ENCODE measurements at regions not wholly inside any gene's neighbourhood (a gene's known extent, or its start where the extent isn't known, plus 50 kb on each side); places are given as distances from the start of the nearest gene placed in this dataset.

DNA sequence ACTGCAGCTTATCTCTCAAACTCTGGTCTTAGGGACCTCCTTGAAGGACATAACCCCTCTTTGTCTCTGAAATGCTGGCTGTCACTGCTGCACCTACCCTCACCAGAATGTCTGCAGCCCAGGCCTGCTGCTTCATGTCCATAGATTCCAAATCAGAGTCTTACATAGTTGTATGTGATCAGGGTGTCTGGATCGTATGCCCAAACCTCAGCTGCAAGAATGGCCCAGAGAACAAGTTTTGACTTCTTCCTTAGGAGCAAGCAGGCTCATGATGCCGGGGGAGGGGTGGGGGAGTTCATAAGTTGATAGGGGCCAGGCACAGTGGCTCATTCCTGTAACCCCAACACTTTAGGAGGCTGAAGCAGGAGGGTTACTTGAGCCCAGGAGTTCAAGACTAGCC lies 55.8 kb upstream of the RMDN2 start:
- DNase-seq = no peak

DNA sequence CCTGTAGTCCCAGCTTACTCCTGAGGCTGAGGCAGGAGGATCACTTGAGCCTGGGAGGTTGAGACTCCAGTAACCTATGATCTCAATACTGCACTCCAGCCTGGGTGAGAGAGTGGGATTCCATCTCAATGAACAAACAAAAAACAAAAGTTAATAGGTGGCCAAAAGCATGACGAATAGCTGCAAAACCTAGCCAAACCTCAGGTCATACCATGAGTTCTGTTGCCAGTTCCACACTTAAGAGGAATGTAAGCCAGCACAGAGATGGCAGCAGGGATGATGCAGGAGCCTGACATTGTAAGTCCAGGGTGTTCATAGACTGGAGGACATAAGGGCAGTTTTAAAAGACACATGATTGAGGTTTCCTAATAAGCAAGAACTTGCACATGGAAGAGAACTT lies 55.3 kb upstream of the RMDN2 start:
- DNase-seq = no peak

DNA sequence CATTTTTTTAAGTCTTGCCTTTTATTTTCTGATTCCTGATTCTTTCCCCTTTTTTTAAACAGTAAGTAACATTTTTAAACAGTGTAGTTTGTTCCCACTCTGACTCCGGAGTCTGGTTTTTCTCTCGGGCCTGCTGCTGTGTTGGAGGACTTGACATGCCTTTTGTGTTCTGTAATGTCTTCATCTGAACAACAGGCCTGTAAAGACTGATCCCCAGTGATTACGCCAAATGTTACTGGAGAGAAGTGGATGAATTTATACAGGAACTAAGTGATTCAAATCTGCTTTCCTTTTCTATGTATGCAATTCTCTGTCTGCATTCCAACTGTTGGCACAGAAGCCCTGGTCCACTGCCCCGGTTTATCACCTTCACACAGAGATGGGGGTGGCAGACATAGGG lies 54.3 kb upstream of the RMDN2 start:
- no peak for DNase-seq

DNA sequence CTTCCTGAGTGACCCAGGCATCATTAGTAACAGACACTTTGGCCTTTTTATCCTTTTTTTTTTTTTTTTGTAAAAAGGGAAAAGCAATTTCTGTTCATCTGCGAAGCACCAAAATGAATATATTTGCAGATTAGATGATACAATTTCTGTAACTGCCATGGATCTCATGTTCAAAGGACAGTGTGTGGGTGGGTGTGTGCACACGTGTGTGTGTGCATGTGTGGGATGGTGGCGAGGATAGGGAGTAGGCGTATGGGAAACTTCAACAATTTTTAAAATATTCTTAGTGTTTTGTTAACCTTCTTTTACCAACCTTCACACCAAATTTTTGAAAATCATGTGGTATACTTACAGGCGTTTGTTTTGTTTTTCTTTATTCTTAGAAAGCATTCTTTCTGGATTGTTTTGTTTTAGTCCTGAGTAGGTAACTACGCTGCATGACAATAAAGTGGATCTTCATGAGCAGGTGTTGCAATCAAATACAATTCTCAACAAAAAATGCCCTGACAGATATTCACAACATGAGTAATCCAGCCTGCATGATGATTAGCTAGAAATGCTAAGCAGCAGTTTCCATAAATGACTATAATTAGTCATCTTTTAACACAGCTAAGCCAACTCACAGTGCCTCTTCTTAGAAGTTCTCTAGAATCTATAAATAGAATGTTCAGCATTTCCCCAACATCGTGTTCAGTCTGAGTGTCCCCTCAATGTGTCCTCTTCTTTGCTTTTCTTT lies 53.5 kb upstream of the RMDN2 start:
- DNase-seq = no peak

DNA sequence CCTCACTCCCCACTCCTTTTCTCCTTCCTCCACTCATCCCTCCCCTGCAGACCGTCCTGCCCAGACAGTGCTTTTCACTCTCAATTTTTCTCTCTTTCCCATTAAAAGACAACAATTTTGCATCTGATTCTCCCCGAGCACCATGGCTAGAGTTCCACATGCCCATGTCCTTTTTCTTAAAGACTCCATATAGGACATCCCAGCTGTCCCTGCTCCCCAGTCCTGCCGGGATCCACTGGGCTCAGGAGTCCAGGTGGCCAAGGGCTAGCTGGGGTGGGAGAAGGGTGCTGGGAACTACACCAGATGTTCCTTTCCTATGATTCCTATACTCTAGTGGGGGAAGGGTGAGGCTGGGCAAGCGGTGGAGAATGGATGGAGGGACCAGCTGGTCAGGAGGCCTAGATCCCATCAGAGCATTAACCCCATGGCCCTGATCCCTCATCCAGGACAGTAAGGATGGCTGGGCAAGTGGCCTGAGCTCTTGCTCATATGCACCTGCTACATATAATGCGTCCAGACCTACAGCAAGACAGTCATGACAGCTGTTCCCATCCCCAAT lies 52.8 kb upstream of the RMDN2 start:
- no peak for DNase-seq

DNA sequence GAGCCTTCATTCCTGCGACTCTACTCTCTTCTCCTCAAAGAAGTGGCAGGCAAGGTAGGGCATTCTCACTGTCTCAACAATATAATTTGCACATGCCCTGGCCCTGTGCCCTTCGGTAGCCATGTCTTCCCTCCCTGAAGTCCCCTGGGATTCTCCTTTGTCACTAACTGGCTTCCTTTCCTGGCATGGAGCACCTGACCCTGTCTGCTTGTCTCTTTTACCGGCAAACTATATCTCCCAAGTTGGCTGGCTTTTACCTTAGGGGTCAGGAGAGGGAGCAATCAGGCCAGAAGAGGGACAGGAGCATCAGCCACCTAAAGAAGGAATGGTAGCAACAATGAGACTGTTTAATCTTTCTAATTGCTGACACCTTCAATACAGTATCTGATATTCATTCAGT lies 51.9 kb upstream of the RMDN2 start:
- no peak for DNase-seq

DNA sequence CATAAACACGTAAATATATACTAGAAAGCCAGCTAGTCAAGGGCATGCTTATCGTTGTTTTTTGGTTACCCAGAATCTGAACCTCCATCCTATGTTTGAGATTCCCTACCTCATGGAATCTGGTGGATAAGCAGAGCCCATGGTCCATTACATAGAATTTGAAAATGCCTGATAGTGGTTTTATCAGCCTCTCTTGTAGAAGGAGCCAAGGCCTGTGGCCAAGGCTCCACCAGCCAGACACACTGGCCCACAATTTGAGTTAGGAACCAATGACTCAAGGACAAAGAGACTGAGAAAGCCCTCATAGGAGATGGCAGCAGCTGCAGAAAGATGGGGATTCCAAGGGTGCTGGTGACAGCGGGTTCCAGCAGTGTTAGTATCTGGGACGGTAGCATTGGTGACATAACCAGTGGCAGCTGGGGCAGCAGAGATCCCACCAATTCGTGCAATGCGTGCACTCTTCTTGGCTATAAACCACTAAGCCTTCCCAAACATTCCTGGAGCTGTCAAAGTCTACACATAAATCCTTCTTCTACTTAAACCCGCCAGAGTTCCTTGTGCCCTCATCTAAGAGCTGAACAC lies 51.2 kb upstream of the RMDN2 start:
- no peak for DNase-seq

DNA sequence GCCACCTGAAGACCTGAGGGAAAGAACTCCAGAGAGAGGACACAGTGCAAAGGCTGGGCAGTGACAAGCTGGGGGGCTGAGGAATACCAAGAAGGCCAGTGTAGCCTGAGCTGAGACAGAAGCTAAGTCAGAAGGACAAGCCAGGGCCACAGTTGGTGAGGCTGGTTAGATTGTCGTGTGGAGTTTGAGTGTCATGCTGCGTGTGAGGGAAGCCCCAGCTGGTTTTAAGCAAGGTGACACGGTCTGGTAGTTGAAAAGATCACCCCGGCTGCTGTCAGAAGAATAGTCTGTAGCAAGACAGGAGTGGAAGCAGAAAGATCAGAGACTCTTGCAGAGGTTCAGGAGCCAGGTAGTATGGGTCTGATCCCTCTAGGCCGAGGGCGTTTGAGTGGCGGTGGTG lies 50.6 kb upstream of the RMDN2 start:
- DNase-seq = no peak
